Ascending aorta (tissue), 2 donors: ENCODE measurements at regions not wholly inside any gene's neighbourhood (a gene's known extent, or its start where the extent isn't known, plus 50 kb on each side); places are given as distances from the start of the nearest gene placed in this dataset.

Experiments
- DNase-seq, 2 donors: peaks; one replicate each; pipeline ENCODE4 v3.0.0-alpha.2; 2019; ENCODE audit warnings: low spot score in 2 of 2
- H3K27ac ChIP-seq, 2 donors: fragments of 200-600 bp; sonication (generic); one replicate each; pipeline ENCODE4 v1.5.1; 2016 to 2017; ENCODE audit warnings: mild to moderate bottlenecking in 1 of 2
- H3K27me3 ChIP-seq: fragments of 200-600 bp; sonication (generic); one replicate; pipeline ENCODE4 v1.5.1; 2017
- H3K36me3 ChIP-seq, 2 donors: fragments of 200-600 bp; sonication (generic); one replicate each; pipeline ENCODE4 v1.5.1; 2016
- H3K4me1 ChIP-seq, 2 donors: fragments of 200-600 bp; sonication (generic); one replicate each; pipeline ENCODE4 v1.5.1; 2016 to 2017; ENCODE audit warnings: mild to moderate bottlenecking in 1 of 2
- H3K4me3 ChIP-seq, 2 donors: fragments of 200-600 bp; sonication (generic); one replicate each; pipeline ENCODE4 v1.5.1; 2016 to 2017; ENCODE audit warnings: mild to moderate bottlenecking in 1 of 2
- H3K9me3 ChIP-seq, 2 donors: fragments of 200-600 bp; sonication (generic); one replicate each; pipeline ENCODE4 v1.5.1; 2016
- CTCF ChIP-seq, 3 experiments: fragments of 200-600 bp in 2 of 3; fragments of 450-650 bp in 1 of 3; sonication (generic) in 2 of 3; IDR thresholded peaks; one replicate each; pipeline ENCODE4 v1.5.1; 2016 to 2019; ENCODE audit warnings: antibody characterized with exemption in 3 of 3, mild to moderate bottlenecking in 1 of 3, moderate library complexity in 1 of 3
- intact Hi-C: fragments of 100-400 bp; cut with DNase I; formaldehyde crosslinking; loops from one replicate; pipeline ENCODE4 v1.15.1; 2023

GRCh38 chr3:23752126-23752525 lies 53.6 kb upstream of the UBE2E1 start:
- Histone ChIP-seq H3K4me1 (peaks cover 0 to 6% of the 10 kb centered on the region in 2 donors), H3K27me3 (no peaks in the 10 kb centered on the region), H3K9me3 (no peaks in the 10 kb centered on the region), H3K27ac (no peak overlapping the region), H3K4me3 (no peak overlapping the region), H3K36me3 (no peaks in the 10 kb centered on the region)
- DNase-seq, result no peak
- TF ChIP-seq CTCF (IDR thresholded peaks at IDR 0.05), result no peak
- intact Hi-C loops, result no loop called here

- no peak overlapping the region for H3K4me3 ChIP-seq
- H3K36me3 ChIP-seq, result no peaks in the 10 kb centered on the region
- no peak for TF ChIP-seq CTCF (IDR thresholded peaks at IDR 0.05)
- DNase-seq, result no peak
- H3K27me3 ChIP-seq, result no peaks in the 10 kb centered on the region
- no peak overlapping the region for H3K27ac ChIP-seq
- no peaks in the 10 kb centered on the region for H3K9me3 ChIP-seq
- peaks cover 0 to 6% of the 10 kb centered on the region in 2 donors for H3K4me1 ChIP-seq
- intact Hi-C loops, result no loop called here
These were observed 51.5 kb upstream of the UBE2E1 start for GRCh38 chr3:23754215-23754614.
